EL (cell line): ENCODE measurements at regions not wholly inside any gene's neighbourhood (a gene's known extent, or its start where the extent isn't known, plus 50 kb on each side); places are given as distances from the start of the nearest gene placed in this dataset.

Source experiments
- DNase-seq: peaks from one replicate; pipeline ENCODE4 v3.0.0-alpha.2; 2016

DNA sequence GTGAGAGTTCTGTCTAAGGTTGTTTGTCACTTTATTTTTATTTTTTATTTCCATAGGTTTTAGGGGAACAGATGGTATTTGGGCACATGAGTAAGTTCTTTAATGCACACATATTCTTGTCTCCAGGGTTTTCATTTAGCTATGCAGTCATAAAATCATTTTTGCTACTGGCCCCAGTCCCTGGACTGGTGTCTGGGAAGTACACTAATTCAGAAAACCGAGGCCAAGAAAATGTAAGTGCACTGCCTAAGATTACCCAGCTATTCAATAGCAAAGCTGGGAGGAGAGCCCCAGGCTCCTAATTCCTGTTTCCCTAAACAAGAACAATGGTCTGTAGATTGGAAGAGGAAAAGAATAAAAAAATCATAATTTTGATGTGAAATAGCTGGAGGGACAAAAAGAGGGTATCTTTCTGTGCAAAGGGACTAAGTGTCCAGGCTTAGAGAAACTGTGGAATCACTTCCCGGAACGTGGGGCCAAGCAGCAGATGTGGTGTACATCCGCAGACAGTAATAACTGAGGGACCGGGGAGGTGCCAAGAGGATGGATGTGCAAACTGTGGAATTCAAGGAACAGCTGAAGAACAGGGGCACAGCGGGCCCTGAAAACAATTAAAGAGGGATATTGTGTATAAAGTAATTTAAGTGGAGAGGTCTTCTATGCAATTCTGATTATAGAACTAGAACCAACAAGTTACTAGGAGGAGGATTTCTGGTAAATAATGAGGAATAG lies 236.3 kb downstream of the ACKR3 start:
- DNase-seq: no peak

GRCh38 chr2:236809716-236810115 lies 240.1 kb downstream of the ACKR3 start:
- no peak for DNase-seq

DNA sequence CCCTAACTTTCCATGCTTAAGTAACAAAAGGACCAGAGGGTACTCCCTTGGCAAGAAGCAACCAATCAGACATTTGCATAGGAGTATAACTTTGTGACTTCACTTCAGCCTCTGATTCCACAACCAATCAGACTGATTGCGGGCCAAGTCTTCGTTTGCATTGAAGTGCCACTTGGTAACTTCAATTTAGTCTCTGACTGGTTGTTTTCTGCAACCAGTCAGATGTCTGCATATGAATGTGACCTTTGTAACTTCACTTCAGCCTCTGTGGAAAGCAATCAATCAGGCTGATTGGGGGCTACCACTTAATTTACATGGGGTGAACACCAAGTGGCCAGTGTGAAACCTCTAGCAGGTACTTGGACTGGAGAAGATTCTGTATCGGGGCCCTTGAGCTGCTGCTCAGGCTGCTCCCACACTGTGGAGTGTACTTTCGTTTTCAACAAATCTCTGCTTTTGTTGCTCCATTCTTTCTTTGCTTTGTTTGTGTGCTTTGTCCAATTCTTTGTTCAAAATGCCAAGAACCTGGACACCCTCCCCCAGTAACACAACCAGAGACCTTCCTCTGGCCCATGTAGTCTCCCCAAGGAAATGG lies 241.5 kb downstream of the ACKR3 start:
- no peak for DNase-seq

GRCh38 chr2:236813766-236814165 lies 244.1 kb downstream of the ACKR3 start:
- DNase-seq: no peak

- no peak for DNase-seq
These were observed 245.0 kb downstream of the ACKR3 start for GRCh38 chr2:236814593-236814992.

- no peak for DNase-seq
These were observed 246.1 kb downstream of the ACKR3 start for GRCh38 chr2:236815746-236816145.

- no peak for DNase-seq
These were observed 246.9 kb downstream of the ACKR3 start for GRCh38 chr2:236816197-236817170.

DNA sequence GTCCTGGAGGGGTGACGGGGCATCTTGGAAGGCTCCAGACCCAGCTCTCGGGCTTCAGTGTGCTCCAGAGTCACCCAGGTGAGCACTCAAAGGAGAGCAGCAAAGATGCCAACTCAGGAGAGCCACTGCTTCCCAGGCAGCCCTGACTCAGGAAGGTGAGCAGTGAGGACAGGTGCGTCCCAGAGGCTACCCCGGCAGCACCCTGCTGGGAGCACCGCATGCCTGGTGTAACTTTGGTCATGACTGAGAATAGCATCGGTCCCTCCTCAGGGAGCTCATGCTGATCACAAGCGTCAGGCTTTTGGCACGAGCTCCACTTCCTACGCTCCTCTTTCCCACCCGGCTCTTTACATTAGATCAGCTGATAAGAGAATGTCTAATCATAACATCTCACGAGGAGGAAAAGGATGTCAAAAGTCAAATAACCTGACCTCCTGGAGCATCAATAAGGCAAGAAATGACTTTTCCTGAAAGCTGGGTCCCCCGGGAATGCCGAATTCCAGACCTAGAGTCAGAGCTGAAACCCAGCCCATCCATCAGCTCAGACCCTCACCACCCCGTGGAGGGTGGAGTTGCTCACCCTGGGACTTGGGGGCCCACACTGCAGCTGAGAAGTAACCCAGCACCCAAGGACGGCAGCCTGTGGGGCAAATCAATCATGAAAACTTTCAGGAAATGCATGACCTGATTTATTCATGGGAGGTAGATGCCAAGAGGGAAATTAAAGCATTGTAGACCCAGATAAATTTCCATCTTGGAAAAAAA lies 248.8 kb downstream of the ACKR3 start:
- no peak for DNase-seq

GRCh38 chr2:236819275-236820002 lies 249.8 kb downstream of the ACKR3 start:
- DNase-seq: no peak

DNA sequence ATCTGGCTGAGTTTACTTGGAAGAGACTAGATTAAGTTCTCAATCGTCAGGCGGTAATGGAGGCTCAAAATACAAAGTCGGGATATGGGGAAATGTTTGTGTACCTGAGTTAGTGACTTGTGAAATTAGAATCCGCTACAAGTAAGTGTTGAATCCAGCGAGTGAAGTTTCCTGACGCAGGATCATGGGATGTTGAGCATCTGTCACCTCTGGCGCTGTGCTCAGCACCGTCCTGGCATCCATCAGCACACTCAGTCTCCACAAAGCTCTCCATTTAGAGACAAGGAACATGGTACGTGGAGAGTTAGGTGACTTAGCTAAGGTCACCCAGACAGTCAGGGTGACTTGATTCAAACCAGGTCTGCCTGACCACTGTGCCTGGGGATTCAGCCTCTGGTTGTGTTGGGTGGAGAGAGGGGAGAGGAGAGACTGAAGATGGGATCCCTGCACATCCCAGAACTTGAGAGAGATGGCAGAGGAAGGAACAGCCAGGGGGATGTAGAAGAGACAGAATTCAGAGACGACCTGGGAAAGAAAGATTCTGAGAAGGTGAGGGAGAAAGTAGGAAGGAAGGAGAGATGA lies 251.2 kb downstream of the ACKR3 start:
- DNase-seq: no peak

GRCh38 chr2:236823041-236823629 lies 253.5 kb downstream of the ACKR3 start:
- DNase-seq: no peak

GRCh38 chr2:236823963-236824362 lies 254.3 kb downstream of the ACKR3 start:
- DNase-seq: no peak

- no peak for DNase-seq
These were observed 255.2 kb downstream of the ACKR3 start for GRCh38 chr2:236824836-236825235.

DNA sequence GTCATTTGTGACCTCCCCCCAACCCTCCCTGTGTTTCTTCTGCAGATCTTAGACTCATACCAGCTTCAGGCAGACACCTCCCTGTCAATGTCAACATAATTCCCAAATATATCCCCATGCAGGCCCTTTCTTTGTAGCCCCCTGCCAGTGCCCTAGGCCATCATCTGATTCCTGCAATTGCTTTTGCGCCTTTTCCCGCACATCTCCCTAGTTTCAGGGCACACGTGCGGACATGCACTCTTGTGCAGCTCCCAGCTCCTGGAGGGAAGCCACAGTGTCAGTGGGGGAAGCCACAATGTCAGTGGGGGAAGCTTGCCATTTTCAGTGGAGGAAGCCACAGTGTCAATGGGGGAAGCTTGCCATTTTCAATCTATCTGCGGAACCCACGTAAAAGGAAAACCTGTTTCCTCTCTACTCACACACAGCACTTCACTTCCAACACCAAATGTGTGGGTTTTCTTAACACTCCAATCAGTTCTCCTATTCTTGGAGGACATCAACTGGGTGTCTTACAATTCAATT lies 256.4 kb downstream of the ACKR3 start:
- no peak for DNase-seq

DNA sequence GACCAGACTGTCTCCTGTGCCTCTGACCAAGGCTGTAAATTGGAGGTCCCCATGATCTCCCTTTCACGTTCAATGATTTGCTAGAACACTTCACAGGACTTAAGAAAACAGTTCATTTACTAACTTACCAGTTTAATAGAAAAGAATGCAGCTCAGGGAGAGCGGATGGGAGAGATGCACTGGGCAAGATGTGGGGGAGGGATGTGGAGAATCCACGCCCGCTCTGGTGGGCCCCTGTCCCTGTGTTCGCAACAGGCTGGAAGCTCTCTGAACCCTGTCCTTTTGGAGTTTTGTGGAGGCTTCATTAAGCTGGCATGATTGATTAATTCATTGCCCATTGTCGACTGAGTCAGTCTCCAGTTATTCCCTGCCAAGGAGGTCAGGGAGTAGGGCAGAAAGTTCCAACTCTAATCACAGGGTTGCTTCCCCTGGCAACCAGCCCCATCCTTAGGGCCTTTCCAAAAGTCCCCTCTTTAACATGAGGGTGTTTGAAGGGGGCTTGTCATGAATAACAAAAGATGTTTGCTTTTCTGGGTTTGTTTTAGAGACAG lies 257.1 kb downstream of the ACKR3 start:
- DNase-seq: no peak

DNA sequence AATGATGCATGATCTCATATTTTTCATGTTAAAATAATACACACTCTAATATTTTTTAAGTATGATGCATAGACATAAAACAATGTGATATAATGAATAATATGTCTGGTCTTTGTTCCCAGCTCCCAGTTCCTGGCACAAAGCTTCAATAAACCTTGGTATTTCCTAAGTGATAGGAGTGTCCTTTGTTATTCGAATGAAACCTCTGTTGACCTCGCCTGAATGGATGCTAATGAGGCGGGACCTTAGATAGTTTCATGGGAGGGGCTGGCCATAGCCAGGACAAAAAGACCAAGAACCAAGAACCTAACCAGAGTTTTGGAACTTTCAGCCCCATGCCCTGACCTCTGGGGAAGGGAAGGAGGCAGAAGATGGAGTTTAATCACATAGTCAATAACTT lies 257.7 kb upstream of the COPS8 start:
- DNase-seq: no peak

DNA sequence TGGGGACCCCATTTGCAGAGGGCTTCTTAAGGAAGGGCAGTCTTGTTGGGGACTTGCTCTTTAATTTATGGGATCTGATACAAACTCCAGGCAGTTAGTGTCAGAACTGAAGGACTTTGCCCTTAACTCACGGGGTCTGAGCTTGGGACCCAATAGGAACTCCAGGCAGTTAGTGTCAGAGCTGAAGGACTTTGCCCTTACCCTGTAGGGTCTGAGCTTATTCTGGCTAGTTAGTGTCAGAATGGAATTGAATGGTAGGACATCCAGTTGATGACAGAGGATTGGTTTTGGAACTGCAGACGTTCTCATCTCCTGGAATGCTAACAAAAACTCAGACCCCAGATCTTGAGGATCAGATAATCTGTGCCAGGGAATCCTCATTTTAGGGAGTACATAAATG lies 256.9 kb upstream of the COPS8 start:
- DNase-seq: no peak

DNA sequence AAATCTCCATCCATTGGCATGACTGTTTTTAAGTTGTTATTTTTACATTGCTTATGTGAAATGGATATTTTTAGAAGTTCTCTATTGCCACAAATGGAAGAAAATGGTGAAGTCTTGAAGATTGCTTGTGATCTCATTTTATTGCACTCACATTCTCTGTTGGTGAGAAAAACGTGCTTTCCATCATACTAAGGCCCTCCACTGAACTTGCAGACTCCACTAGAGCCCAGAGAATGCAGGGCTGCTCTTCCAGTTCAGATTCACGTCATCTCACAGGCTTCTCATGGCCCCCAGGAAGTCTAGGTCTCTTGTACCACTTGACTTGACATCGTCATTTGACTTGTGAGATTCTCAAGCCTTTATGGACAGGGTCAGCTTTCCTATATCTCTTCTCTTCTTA lies 254.8 kb upstream of the COPS8 start:
- no peak for DNase-seq

- no peak for DNase-seq
These were observed 254.0 kb upstream of the COPS8 start for GRCh38 chr2:236831698-236832097.

DNA sequence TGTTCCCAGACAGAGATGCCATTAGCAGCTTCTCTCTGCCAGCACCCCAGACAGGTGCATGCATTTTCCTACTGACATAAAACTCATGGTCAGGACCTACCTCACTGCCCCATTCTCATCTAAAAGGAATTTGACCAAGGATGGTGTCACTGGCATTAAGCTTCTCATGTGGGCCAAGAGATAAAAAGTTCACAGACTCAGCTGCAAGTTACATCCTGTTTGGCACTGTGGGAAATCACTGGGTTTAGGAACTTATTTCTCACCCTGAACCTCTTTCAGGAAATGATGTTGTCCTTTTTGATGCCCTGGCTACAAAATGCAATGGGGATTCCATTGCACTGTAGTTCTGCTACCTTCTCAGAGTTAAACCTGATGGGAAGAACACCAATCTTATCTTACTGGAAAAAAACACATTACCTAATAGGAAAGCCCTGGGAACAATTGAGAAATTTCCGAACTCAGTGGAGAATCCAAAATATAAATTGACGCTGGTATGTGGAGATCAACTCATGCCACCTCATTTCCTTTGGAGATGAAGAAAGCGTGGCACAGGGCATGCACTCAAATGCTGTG lies 252.1 kb upstream of the COPS8 start:
- DNase-seq: peak; percentile 38
